ENCODE measurements at regions not wholly inside any gene's neighbourhood (a gene's known extent, or its start where the extent isn't known, plus 50 kb on each side); places are given as distances from the start of the nearest gene placed in this dataset.

GRCh38 chr10:24133835-24134234 is 75.1 kb upstream of the KIAA1217 start:
- no peak for ATAC-seq (ENCODE audit: poor library complexity)
- CTCF ChIA-PET: no interaction called here
- Mint-ChIP-seq H3K27ac (no peak overlapping the region), H3K9me3 (no peaks in the 10 kb centered on the region), H3K4me3 (no peak overlapping the region), H3K27me3 (no peaks in the 10 kb centered on the region), H3K4me1 (ENCODE audit: low read depth) (no peaks in the 10 kb centered on the region), H3K36me3 (ENCODE audit: low read depth) (no peaks in the 10 kb centered on the region)
- DNase-seq: no peak
- no peaks in the 10 kb centered on the region for H3K4me1 ChIP-seq (ENCODE audit: insufficient read depth, low read length)
- POLR2A ChIA-PET: no interaction called here
- H3K36me3 ChIP-seq (ENCODE audit: insufficient read depth, low read length): no peaks in the 10 kb centered on the region
- no peak overlapping the region for H3K4me3 ChIP-seq (ENCODE audit: low read length)
- intact Hi-C loops (cut with DNase I, micrococcal nuclease): no loop called here
- no peaks in the 10 kb centered on the region for H3K27me3 ChIP-seq (ENCODE audit: control insufficient read depth in 1 of 2, insufficient read depth in 2 of 2, low read length in 2 of 2)
- TF ChIP-seq, protein P1, sequence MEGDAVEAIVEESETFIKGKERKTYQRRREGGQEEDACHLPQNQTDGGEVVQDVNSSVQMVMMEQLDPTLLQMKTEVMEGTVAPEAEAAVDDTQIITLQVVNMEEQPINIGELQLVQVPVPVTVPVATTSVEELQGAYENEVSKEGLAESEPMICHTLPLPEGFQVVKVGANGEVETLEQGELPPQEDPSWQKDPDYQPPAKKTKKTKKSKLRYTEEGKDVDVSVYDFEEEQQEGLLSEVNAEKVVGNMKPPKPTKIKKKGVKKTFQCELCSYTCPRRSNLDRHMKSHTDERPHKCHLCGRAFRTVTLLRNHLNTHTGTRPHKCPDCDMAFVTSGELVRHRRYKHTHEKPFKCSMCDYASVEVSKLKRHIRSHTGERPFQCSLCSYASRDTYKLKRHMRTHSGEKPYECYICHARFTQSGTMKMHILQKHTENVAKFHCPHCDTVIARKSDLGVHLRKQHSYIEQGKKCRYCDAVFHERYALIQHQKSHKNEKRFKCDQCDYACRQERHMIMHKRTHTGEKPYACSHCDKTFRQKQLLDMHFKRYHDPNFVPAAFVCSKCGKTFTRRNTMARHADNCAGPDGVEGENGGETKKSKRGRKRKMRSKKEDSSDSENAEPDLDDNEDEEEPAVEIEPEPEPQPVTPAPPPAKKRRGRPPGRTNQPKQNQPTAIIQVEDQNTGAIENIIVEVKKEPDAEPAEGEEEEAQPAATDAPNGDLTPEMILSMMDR (IDR thresholded peaks at IDR 0.05): no peak
- no peaks in the 10 kb centered on the region for H3K9me3 ChIP-seq (ENCODE audit: control insufficient read depth in 1 of 2, insufficient read depth in 1 of 2, low read length in 2 of 2)
- no peak overlapping the region for H3K27ac ChIP-seq (ENCODE audit: low read depth in 1 of 2, low read length in 2 of 2)

DNA sequence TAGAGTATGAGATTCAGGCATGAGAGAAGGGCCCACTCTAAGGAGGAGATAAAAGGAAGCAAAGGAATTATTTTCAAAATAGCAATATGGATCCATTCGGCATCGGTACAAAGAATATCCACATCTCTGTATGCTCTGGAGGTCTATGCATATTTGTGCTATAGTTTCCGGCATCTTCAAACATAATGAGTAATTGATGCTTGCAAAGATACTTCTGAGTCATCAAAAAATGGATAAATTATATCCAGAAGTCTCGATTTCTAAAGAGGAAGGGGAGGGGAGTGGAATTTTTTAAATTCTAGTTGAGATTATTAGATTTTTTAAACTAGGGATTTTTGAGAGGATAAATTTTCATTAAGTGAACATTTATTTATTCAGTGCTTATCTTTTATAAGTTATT is 72.9 kb upstream of the KIAA1217 start:
- no peak overlapping the region for H3K27ac Mint-ChIP-seq
- CTCF ChIA-PET: no interaction called here
- H3K9me3 ChIP-seq (ENCODE audit: control insufficient read depth in 1 of 2, insufficient read depth in 1 of 2, low read length in 2 of 2): peaks cover 4 to 7% of the 10 kb centered on the region in 2 experiments
- intact Hi-C loops (cut with DNase I, micrococcal nuclease): no loop called here
- POLR2A ChIA-PET: no interaction called here
- H3K4me3 ChIP-seq (ENCODE audit: low read length): no peak overlapping the region
- no peaks in the 10 kb centered on the region for H3K27me3 Mint-ChIP-seq
- no peaks in the 10 kb centered on the region for H3K4me1 Mint-ChIP-seq (ENCODE audit: low read depth)
- H3K27ac ChIP-seq (ENCODE audit: low read depth in 1 of 2, low read length in 2 of 2): no peak overlapping the region
- H3K27me3 ChIP-seq (ENCODE audit: control insufficient read depth in 1 of 2, insufficient read depth in 2 of 2, low read length in 2 of 2): no peaks in the 10 kb centered on the region
- H3K36me3 ChIP-seq (ENCODE audit: insufficient read depth, low read length): no peaks in the 10 kb centered on the region
- TF ChIP-seq, protein P1 (IDR thresholded peaks at IDR 0.05): no peak
- DNase-seq: no peak
- H3K9me3 Mint-ChIP-seq: no peaks in the 10 kb centered on the region
- no peak for ATAC-seq (ENCODE audit: poor library complexity)
- H3K4me3 Mint-ChIP-seq: no peak overlapping the region
- no peaks in the 10 kb centered on the region for H3K4me1 ChIP-seq (ENCODE audit: insufficient read depth, low read length)
- no peaks in the 10 kb centered on the region for H3K36me3 Mint-ChIP-seq (ENCODE audit: low read depth)

GRCh38 chr10:24147321-24147720 is 61.6 kb upstream of the KIAA1217 start:
- H3K27ac Mint-ChIP-seq: no peak overlapping the region
- CTCF ChIA-PET: no interaction called here
- no peaks in the 10 kb centered on the region for H3K27me3 Mint-ChIP-seq
- H3K36me3 Mint-ChIP-seq (ENCODE audit: low read depth): no peaks in the 10 kb centered on the region
- POLR2A ChIA-PET: interaction anchor here (0.7 kb wide), 1 partner anchor 21 kb away, joined by 3 read pairs; no protein-coding TSS in a partner anchor
- peaks cover 4% of the 10 kb centered on the region for H3K9me3 Mint-ChIP-seq
- no peaks in the 10 kb centered on the region for H3K4me1 Mint-ChIP-seq (ENCODE audit: low read depth)
- TF ChIP-seq, protein P1 (IDR thresholded peaks at IDR 0.05): no peak
- H3K4me1 ChIP-seq (ENCODE audit: insufficient read depth, low read length): no peaks in the 10 kb centered on the region
- H3K4me3 ChIP-seq (ENCODE audit: low read length): no peak overlapping the region
- H3K27me3 ChIP-seq (ENCODE audit: control insufficient read depth in 1 of 2, insufficient read depth in 2 of 2, low read length in 2 of 2): no peaks in the 10 kb centered on the region
- ATAC-seq (ENCODE audit: poor library complexity): no peak
- no peak for DNase-seq
- H3K27ac ChIP-seq (ENCODE audit: low read depth in 1 of 2, low read length in 2 of 2): no peak overlapping the region
- H3K4me3 Mint-ChIP-seq: no peak overlapping the region
- intact Hi-C loops (cut with DNase I, micrococcal nuclease): no loop called here
- H3K9me3 ChIP-seq (ENCODE audit: control insufficient read depth in 1 of 2, insufficient read depth in 1 of 2, low read length in 2 of 2): no peaks in the 10 kb centered on the region
- H3K36me3 ChIP-seq (ENCODE audit: insufficient read depth, low read length): no peaks in the 10 kb centered on the region

Data from CD4-positive, alpha-beta T cell (primary cell).